Common myeloid progenitor, CD34-positive (primary cell): ENCODE measurements at regions not wholly inside any gene's neighbourhood (a gene's known extent, or its start where the extent isn't known, plus 50 kb on each side); places are given as distances from the start of the nearest gene placed in this dataset.

Experiments
- CTCF ChIA-PET: fragments of 350-600 bp; sonication (Branson Sonifier 250); formaldehyde crosslinking; loops from one replicate; lab custom pipeline; 2021; ENCODE audit warnings: antibody characterized with exemption; lab: Charles Lee
- POLR2A ChIA-PET: fragments of 350-600 bp; sonication (Branson Sonifier 250); formaldehyde crosslinking; loops from one replicate; lab custom pipeline; 2021; ENCODE audit warnings: antibody characterized with exemption; lab: Charles Lee
- DNase-seq, 3 donors: peaks; one replicate each; pipeline versions ENCODE4 v3.0.0 to v3.0.0-alpha.2; 2013
- H3K27ac ChIP-seq, 2 experiments: 1 replicate in 1 of 2; 2 replicates in 1 of 2; pipeline ENCODE4 v1.7.0; 2013; ENCODE audit warnings: inconsistent platforms in 2 of 2, low read length in 2 of 2, mild to moderate bottlenecking in 2 of 2, low read depth in 1 of 2, moderate library complexity in 1 of 2; ENCODE audit not compliant: severe bottlenecking in 2 of 2, insufficient read depth in 1 of 2, poor library complexity in 1 of 2
- H3K27me3 ChIP-seq, 5 experiments: replicated peaks in 2 of 5; 1 replicate in 3 of 5; 2 replicates in 2 of 5; pipeline versions ENCODE4 v1.6.1 to v1.7.0; 2013; ENCODE audit warnings: low read length in 4 of 5, mild to moderate bottlenecking in 2 of 5, moderate library complexity in 2 of 5, inconsistent platforms in 1 of 5; ENCODE audit not compliant: insufficient read depth in 5 of 5, control insufficient read depth in 4 of 5
- H3K36me3 ChIP-seq, 4 experiments: 1 replicate in 2 of 4; 2 replicates in 2 of 4; pipeline versions ENCODE4 v1.6.1 to v1.7.0; 2013; ENCODE audit warnings: low read length in 3 of 4, control low read depth in 1 of 4, mild to moderate bottlenecking in 1 of 4; ENCODE audit not compliant: control insufficient read depth in 4 of 4, insufficient read depth in 4 of 4
- H3K4me1 ChIP-seq, 4 experiments: 1 replicate in 3 of 4; 2 replicates in 1 of 4; pipeline versions ENCODE4 v1.6.1 to v1.7.1; 2013; ENCODE audit warnings: low read length in 3 of 4, mild to moderate bottlenecking in 3 of 4, control low read depth in 1 of 4, inconsistent platforms in 1 of 4, moderate library complexity in 1 of 4; ENCODE audit not compliant: control insufficient read depth in 4 of 4, insufficient read depth in 4 of 4; ENCODE audit errors: control extremely low read depth in 1 of 4
- H3K4me3 ChIP-seq, 7 experiments: 1 replicate in 4 of 7; 2 replicates in 3 of 7; pipeline versions ENCODE4 v1.5.1 to v1.7.0; 2013; ENCODE audit warnings: mild to moderate bottlenecking in 7 of 7, low read length in 6 of 7, moderate library complexity in 6 of 7, inconsistent platforms in 2 of 7, low read depth in 2 of 7, control low read depth in 1 of 7; ENCODE audit not compliant: insufficient read depth in 4 of 7, control insufficient read depth in 1 of 7; ENCODE audit errors: extremely low read depth in 1 of 7
- H3K9me3 ChIP-seq, 5 experiments: 1 replicate in 4 of 5; 2 replicates in 1 of 5; pipeline versions ENCODE4 v1.6.1 to v1.7.1; 2013; ENCODE audit warnings: low read length in 4 of 5, mild to moderate bottlenecking in 2 of 5, inconsistent platforms in 1 of 5, low read depth in 1 of 5, moderate library complexity in 1 of 5; ENCODE audit not compliant: control insufficient read depth in 4 of 5, insufficient read depth in 2 of 5; ENCODE audit errors: control extremely low read depth in 1 of 5
- WGBS: methylation state at CpG from one replicate; pipeline ENCODE4 v1.1.5; 2013; ENCODE audit not compliant: insufficient coverage; 5-methylcytosine and 5-hydroxymethylcytosine counted together

- DNase-seq: no peak
- H3K4me1 ChIP-seq: no peaks in the 10 kb centered on the region
- POLR2A ChIA-PET: no interaction called here
- CTCF ChIA-PET: no interaction called here
- 100% methylated on average over 2 of the region's 2 CpGs for WGBS
- H3K4me3 ChIP-seq: no peak overlapping the region
- H3K27ac ChIP-seq: no peak overlapping the region
- H3K36me3 ChIP-seq: no peaks in the 10 kb centered on the region
- peaks cover 0 to 9% (median 0%) of the 10 kb centered on the region in 5 experiments for H3K27me3 ChIP-seq
- H3K9me3 ChIP-seq: peaks cover 0 to 3% (median 0%) of the 10 kb centered on the region in 5 experiments
These were observed 366.3 kb downstream of the SS18 start for GRCh38 chr18:25724121-25724520.

GRCh38 chr18:25713103-25713502 lies 361.1 kb upstream of the ZNF521 start:
- CTCF ChIA-PET: no interaction called here
- Histone ChIP-seq H3K9me3 (peaks cover 0 to 12% (median 0%) of the 10 kb centered on the region in 5 experiments), H3K4me3 (no peak overlapping the region), H3K36me3 (no peaks in the 10 kb centered on the region), H3K27me3 (peaks cover 0 to 6% (median 0%) of the 10 kb centered on the region in 5 experiments), H3K4me1 (no peaks in the 10 kb centered on the region), H3K27ac (no peak overlapping the region)
- 84% methylated on average over 3 of the region's 4 CpGs for WGBS
- no peak for DNase-seq
- POLR2A ChIA-PET: no interaction called here

GRCh38 chr18:25710981-25711380 lies 359.0 kb upstream of the ZNF521 start:
- no peaks in the 10 kb centered on the region for H3K4me1 ChIP-seq
- H3K9me3 ChIP-seq: peaks cover 0 to 12% (median 0%) of the 10 kb centered on the region in 5 experiments
- H3K36me3 ChIP-seq: no peaks in the 10 kb centered on the region
- peak in 2 of 3 donors; percentile 7 to 14 for DNase-seq
- H3K27ac ChIP-seq: no peak overlapping the region
- ChIA-PET POLR2A (no interaction called here), CTCF (no interaction called here)
- WGBS: 4% methylated on average over 3 of the region's 3 CpGs
- peak overlapping the region in 2 of 7 experiments; percentile 13 to 38 for H3K4me3 ChIP-seq
- peaks cover 0 to 6% (median 0%) of the 10 kb centered on the region in 5 experiments for H3K27me3 ChIP-seq

GRCh38 chr18:25705650-25706049 lies 353.7 kb upstream of the ZNF521 start:
- ChIA-PET CTCF (no interaction called here), POLR2A (no interaction called here)
- Histone ChIP-seq H3K36me3 (no peaks in the 10 kb centered on the region), H3K4me1 (no peaks in the 10 kb centered on the region), H3K27me3 (peaks cover 0 to 5% (median 0%) of the 10 kb centered on the region in 5 experiments), H3K27ac (no peak overlapping the region), H3K9me3 (no peaks in the 10 kb centered on the region), H3K4me3 (no peak overlapping the region)
- 100% methylated on average over 1 of the region's 2 CpGs for WGBS
- DNase-seq: no peak

GRCh38 chr18:25704494-25704893 lies 352.5 kb upstream of the ZNF521 start:
- H3K27ac ChIP-seq: no peak overlapping the region
- CTCF ChIA-PET: no interaction called here
- WGBS: 97% methylated on average over 10 of the region's 10 CpGs

GRCh38 chr18:25704071-25704470 lies 352.1 kb upstream of the ZNF521 start:
- WGBS: 100% methylated on average over 4 of the region's 6 CpGs

More at GRCh38 chr18:25704494-25704893, 352.5 kb upstream of the ZNF521 start:
- no peak for DNase-seq
- Histone ChIP-seq H3K4me1 (no peaks in the 10 kb centered on the region), H3K9me3 (no peaks in the 10 kb centered on the region), H3K27me3 (peaks cover 0 to 5% (median 0%) of the 10 kb centered on the region in 5 experiments), H3K36me3 (no peaks in the 10 kb centered on the region), H3K4me3 (no peak overlapping the region)
- POLR2A ChIA-PET: no interaction called here

GRCh38 chr18:25701821-25702220 lies 349.9 kb upstream of the ZNF521 start:
- no peaks in the 10 kb centered on the region for H3K4me1 ChIP-seq
- no peak overlapping the region for H3K27ac ChIP-seq
- ChIA-PET CTCF (no interaction called here), POLR2A (no interaction called here)
- no peaks in the 10 kb centered on the region for H3K9me3 ChIP-seq
- no peaks in the 10 kb centered on the region for H3K36me3 ChIP-seq
- DNase-seq: no peak
- no peak overlapping the region for H3K4me3 ChIP-seq
- 100% methylated on average over 2 of the region's 5 CpGs for WGBS
- peaks cover 0 to 5% (median 0%) of the 10 kb centered on the region in 5 experiments for H3K27me3 ChIP-seq

More at GRCh38 chr18:25704071-25704470, 352.1 kb upstream of the ZNF521 start:
- Histone ChIP-seq H3K36me3 (no peaks in the 10 kb centered on the region), H3K27me3 (peaks cover 0 to 5% (median 0%) of the 10 kb centered on the region in 5 experiments), H3K27ac (no peak overlapping the region), H3K9me3 (no peaks in the 10 kb centered on the region), H3K4me3 (no peak overlapping the region), H3K4me1 (no peaks in the 10 kb centered on the region)
- POLR2A ChIA-PET: no interaction called here
- DNase-seq: no peak
- CTCF ChIA-PET: no interaction called here
